CD14-positive monocyte (primary cell): ENCODE measurements at regions not wholly inside any gene's neighbourhood (a gene's known extent, or its start where the extent isn't known, plus 50 kb on each side); places are given as distances from the start of the nearest gene placed in this dataset.

Experiments
- DNase-seq, 3 donors: peaks; one replicate each; pipeline ENCODE4 v3.0.0-alpha.2; 2011 to 2022
- H2AFZ ChIP-seq: 2 replicates; pipeline ENCODE4 v1.6.0; 2012; ENCODE audit warnings: mild to moderate bottlenecking, low read depth, low read length, inconsistent platforms; ENCODE audit not compliant: insufficient read depth, poor library complexity, severe bottlenecking
- H3K27ac ChIP-seq, 2 donors: 1 replicate in 1 of 2; 2 replicates in 1 of 2; pipeline ENCODE4 v1.5.1; 2012 to 2013; ENCODE audit warnings: low read length in 2 of 2, control low read depth in 1 of 2, inconsistent platforms in 1 of 2, low read depth in 1 of 2, mild to moderate bottlenecking in 1 of 2
- H3K27me3 ChIP-seq, 2 donors: one replicate each; pipeline versions ENCODE4 v1.6.0 to v1.6.1; 2011 to 2013; ENCODE audit warnings: low read length in 2 of 2; ENCODE audit not compliant: control insufficient read depth in 2 of 2, insufficient read depth in 2 of 2
- H3K36me3 ChIP-seq, 2 donors: replicated peaks in 1 of 2; 1 replicate in 1 of 2; 2 replicates in 1 of 2; pipeline versions ENCODE4 v1.5.1 to v1.6.1; 2012 to 2013; ENCODE audit warnings: low read length in 2 of 2, control low read depth in 1 of 2, inconsistent platforms in 1 of 2, mild to moderate bottlenecking in 1 of 2; ENCODE audit not compliant: insufficient read depth in 2 of 2, control insufficient read depth in 1 of 2
- H3K4me1 ChIP-seq, 2 donors: 1 replicate in 1 of 2; 2 replicates in 1 of 2; pipeline versions ENCODE4 v1.5.1 to v1.6.1; 2012 to 2013; ENCODE audit warnings: low read length in 2 of 2, control low read depth in 1 of 2, inconsistent platforms in 1 of 2, mild to moderate bottlenecking in 1 of 2, moderate library complexity in 1 of 2; ENCODE audit not compliant: insufficient read depth in 2 of 2, control insufficient read depth in 1 of 2
- H3K4me2 ChIP-seq: replicated peaks from 2 replicates; pipeline ENCODE3; 2012; ENCODE audit warnings: low read length, moderate library complexity, mild to moderate bottlenecking; ENCODE audit not compliant: poor library complexity, severe bottlenecking; ENCODE audit errors: extremely low read depth
- H3K4me3 ChIP-seq, 3 experiments: fragments of 200-600 bp in 1 of 3; sonication (generic) in 1 of 3; replicated peaks in 1 of 3; 1 replicate in 2 of 3; 2 replicates in 1 of 3; pipeline ENCODE4 v1.5.1; 2011 to 2013; ENCODE audit warnings: low read length in 3 of 3, mild to moderate bottlenecking in 3 of 3, control low read depth in 2 of 3, low read depth in 2 of 3, inconsistent platforms in 1 of 3, moderate library complexity in 1 of 3
- H3K79me2 ChIP-seq: 2 replicates; pipeline ENCODE4 v1.6.0; 2012; ENCODE audit warnings: mild to moderate bottlenecking, control low read depth, inconsistent platforms, low read length, moderate library complexity; ENCODE audit not compliant: insufficient read depth
- H3K9ac ChIP-seq: 2 replicates; pipeline ENCODE4 v1.6.0; 2017; ENCODE audit warnings: low read length, mild to moderate bottlenecking; ENCODE audit not compliant: insufficient read depth, poor library complexity, severe bottlenecking
- H3K9me3 ChIP-seq, 2 donors: replicated peaks in 1 of 2; 1 replicate in 1 of 2; 2 replicates in 1 of 2; pipeline versions ENCODE4 v1.5.1 to v1.6.1; 2012 to 2013; ENCODE audit warnings: low read length in 2 of 2, control low read depth in 1 of 2; ENCODE audit not compliant: control insufficient read depth in 1 of 2, insufficient read depth in 1 of 2
- H4K20me1 ChIP-seq: 2 replicates; pipeline ENCODE4 v1.6.0; 2012; ENCODE audit warnings: mild to moderate bottlenecking, low read length, control low read depth, moderate library complexity; ENCODE audit not compliant: insufficient read depth
- H3K27ac Mint-ChIP-seq, 7 donors: one replicate each; pipeline ENCODE4 v1.8.0; 2020; ENCODE audit warnings: mild to moderate bottlenecking in 7 of 7, mixed read lengths in 7 of 7, moderate library complexity in 6 of 7, inconsistent platforms in 2 of 7
- H3K27me3 Mint-ChIP-seq, 3 donors: one replicate each; pipeline ENCODE4 v1.8.0; 2021 to 2022; ENCODE audit warnings: low read depth in 3 of 3, mild to moderate bottlenecking in 3 of 3, mixed read lengths in 3 of 3, moderate library complexity in 3 of 3, inconsistent platforms in 1 of 3
- H3K36me3 Mint-ChIP-seq, 2 donors: one replicate each; pipeline ENCODE4 v1.8.0; 2020; ENCODE audit warnings: mixed read lengths in 2 of 2, inconsistent platforms in 1 of 2, mild to moderate bottlenecking in 1 of 2
- H3K4me1 Mint-ChIP-seq: one replicate; pipeline ENCODE4 v1.8.0; 2020; ENCODE audit warnings: mild to moderate bottlenecking, mixed read lengths
- H3K4me3 Mint-ChIP-seq, 2 donors: one replicate each; pipeline ENCODE4 v1.8.0; 2020; ENCODE audit warnings: mild to moderate bottlenecking in 2 of 2, mixed read lengths in 2 of 2, moderate library complexity in 1 of 2
- H3K9me3 Mint-ChIP-seq, 7 donors: one replicate each; pipeline ENCODE4 v1.8.0; 2020 to 2022; ENCODE audit warnings: mixed read lengths in 7 of 7, mild to moderate bottlenecking in 6 of 7, moderate library complexity in 6 of 7, inconsistent platforms in 2 of 7
- WGBS: methylation state at CpG from one replicate; pipeline ENCODE4 v1.1.5; 2013; ENCODE audit warnings: missing lambda C conversion rate; ENCODE audit not compliant: insufficient coverage; 5-methylcytosine and 5-hydroxymethylcytosine counted together
- intact Hi-C, 2 donors: fragments of 100-400 bp; cut with micrococcal nuclease; formaldehyde crosslinking; loops; one replicate each; pipeline versions ENCODE4 v1.15.0 to v1.15.1; 2023
- TF ChIP-seq, protein P1 (sequence below): fragments of 200-600 bp; IDR thresholded peaks from one replicate; pipeline ENCODE4 v1.8.0; 2022; ENCODE audit warnings: antibody characterized with exemption, mild to moderate bottlenecking

DNA sequence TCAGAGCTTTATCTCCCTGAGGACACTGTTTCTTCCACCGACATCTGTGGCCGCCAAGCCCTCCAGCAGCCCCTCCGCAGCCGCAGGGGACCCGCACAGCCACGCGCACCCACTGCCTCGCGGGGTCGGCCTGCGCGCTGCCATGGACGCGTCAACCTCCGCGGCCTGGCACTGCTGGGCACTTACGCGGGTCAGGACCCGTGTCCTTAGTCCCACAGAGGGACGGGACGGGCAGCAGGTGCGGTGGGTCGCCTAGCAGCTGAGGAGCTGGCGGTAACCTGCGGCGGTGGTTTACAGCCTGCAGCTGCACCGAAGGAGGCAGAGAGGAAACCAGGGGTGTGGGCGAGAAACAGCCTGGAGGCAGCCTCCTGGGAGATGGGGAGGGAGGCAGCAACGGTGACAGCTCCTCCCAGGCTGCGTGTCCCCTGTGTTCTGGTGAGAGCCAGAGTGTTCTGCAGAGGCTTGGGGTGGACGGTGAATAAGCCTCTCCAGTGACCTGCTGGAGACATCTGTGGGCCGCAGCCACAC, 61.3 kb downstream of the SEC61G start:
- H3K27ac ChIP-seq = no peak overlapping the region
- Mint-ChIP-seq H3K9me3 (peaks cover 3 to 23% (median 8%) of the 10 kb centered on the region in 7 donors), H3K27ac (no peak overlapping the region), H3K27me3 (peaks cover 2 to 4% (median 2%) of the 10 kb centered on the region in 3 donors), H3K4me3 (no peak overlapping the region), H3K36me3 (no peaks in the 10 kb centered on the region), H3K4me1 (no peaks in the 10 kb centered on the region)
- H3K36me3 ChIP-seq = no peaks in the 10 kb centered on the region
- no peak for DNase-seq
- H3K4me3 ChIP-seq = no peak overlapping the region
- peaks cover 0 to 15% of the 10 kb centered on the region in 2 donors for H3K9me3 ChIP-seq
- TF ChIP-seq, protein P1, sequence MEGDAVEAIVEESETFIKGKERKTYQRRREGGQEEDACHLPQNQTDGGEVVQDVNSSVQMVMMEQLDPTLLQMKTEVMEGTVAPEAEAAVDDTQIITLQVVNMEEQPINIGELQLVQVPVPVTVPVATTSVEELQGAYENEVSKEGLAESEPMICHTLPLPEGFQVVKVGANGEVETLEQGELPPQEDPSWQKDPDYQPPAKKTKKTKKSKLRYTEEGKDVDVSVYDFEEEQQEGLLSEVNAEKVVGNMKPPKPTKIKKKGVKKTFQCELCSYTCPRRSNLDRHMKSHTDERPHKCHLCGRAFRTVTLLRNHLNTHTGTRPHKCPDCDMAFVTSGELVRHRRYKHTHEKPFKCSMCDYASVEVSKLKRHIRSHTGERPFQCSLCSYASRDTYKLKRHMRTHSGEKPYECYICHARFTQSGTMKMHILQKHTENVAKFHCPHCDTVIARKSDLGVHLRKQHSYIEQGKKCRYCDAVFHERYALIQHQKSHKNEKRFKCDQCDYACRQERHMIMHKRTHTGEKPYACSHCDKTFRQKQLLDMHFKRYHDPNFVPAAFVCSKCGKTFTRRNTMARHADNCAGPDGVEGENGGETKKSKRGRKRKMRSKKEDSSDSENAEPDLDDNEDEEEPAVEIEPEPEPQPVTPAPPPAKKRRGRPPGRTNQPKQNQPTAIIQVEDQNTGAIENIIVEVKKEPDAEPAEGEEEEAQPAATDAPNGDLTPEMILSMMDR = no peak
- H2AFZ ChIP-seq = no peak overlapping the region
- WGBS = 74% methylated on average over 31 of the region's 32 CpGs
- H3K9ac ChIP-seq = no peak overlapping the region
- no peak overlapping the region for H3K4me2 ChIP-seq
- no peaks in the 10 kb centered on the region for H3K79me2 ChIP-seq
- H4K20me1 ChIP-seq = no peaks in the 10 kb centered on the region
- no peaks in the 10 kb centered on the region for H3K27me3 ChIP-seq
- intact Hi-C loops = no loop called here
- no peaks in the 10 kb centered on the region for H3K4me1 ChIP-seq

DNA sequence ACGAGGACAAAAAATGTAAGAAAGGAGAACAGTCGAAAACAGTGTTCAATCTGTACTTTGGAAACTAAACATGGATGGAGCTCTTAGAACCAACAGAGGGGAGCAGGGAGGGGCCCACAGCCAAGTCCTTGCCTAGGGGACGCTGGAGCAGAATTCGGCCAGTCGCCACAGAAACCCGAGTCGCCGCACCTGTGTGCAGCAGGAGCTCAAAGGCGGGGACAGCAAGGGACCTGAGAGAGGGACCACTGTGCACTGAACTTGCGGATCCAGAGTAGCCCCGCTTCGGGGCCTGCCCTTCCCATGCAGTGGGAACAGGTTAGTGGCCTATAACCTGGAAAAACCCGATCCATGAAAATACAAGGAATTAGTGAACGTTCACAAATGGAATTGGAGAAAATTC, 68.1 kb downstream of the SEC61G start:
- no peak overlapping the region for H3K4me3 ChIP-seq
- Mint-ChIP-seq H3K27ac (no peak overlapping the region), H3K9me3 (peaks cover 0 to 23% (median 9%) of the 10 kb centered on the region in 7 donors), H3K4me3 (no peak overlapping the region), H3K4me1 (no peaks in the 10 kb centered on the region), H3K36me3 (no peaks in the 10 kb centered on the region), H3K27me3 (peaks cover 0 to 2% (median 0%) of the 10 kb centered on the region in 3 donors)
- TF ChIP-seq, protein P1 = no peak
- no peaks in the 10 kb centered on the region for H4K20me1 ChIP-seq
- H2AFZ ChIP-seq = no peak overlapping the region
- DNase-seq = no peak
- no peaks in the 10 kb centered on the region for H3K36me3 ChIP-seq
- H3K27me3 ChIP-seq = no peaks in the 10 kb centered on the region
- no peak overlapping the region for H3K4me2 ChIP-seq
- peaks cover 0 to 7% of the 10 kb centered on the region in 2 donors for H3K9me3 ChIP-seq
- intact Hi-C loops = no loop called here
- H3K79me2 ChIP-seq = no peaks in the 10 kb centered on the region
- no peaks in the 10 kb centered on the region for H3K4me1 ChIP-seq
- H3K27ac ChIP-seq = no peak overlapping the region
- 91% methylated on average over 11 of the region's 14 CpGs for WGBS
- no peak overlapping the region for H3K9ac ChIP-seq
